Superior temporal gyrus (tissue), 1 donor: ENCODE measurements at regions not wholly inside any gene's neighbourhood (a gene's known extent, or its start where the extent isn't known, plus 50 kb on each side); places are given as distances from the start of the nearest gene placed in this dataset.

Source experiments
- DNase-seq: peaks from one replicate; pipeline ENCODE4 v3.0.0-alpha.2; 2016; ENCODE audit errors: extremely low spot score

DNA sequence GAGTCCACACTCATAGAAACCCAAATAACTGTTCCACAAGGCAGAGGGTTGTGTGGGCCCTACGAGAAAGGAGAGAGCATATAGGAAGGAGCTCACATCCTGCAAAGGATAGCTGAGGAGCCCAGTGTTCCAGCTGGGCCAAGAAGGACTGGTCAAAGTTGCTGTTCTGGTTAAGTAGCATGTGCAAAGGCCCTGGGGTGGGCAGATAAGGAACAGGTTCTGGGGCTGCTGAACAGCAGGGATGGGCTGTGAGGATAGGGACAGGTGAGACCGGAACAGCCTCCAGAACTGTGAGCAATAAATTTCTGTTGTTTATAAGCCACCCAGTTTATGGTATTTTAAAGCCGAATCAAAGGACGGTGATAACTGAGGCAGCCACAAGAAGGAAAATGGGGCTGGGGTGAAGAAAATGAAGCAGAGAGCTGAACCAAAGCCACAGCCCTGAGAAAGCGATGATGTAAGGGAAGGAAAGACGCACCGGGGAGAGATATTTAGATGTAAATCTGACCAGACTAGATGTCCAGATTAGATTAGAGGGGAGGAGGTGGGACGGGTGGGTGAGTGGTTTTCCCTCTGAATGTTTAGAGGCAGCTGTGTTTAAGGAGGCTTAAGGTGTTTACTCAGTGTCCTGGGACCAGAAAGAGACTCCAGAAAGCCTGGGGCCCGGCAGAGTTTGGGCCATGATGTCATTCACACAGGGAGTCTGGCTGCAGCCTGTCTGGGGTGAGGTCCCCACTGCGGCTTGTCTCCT is 180.8 kb upstream of the BCOR start:
- DNase-seq: no peak

DNA sequence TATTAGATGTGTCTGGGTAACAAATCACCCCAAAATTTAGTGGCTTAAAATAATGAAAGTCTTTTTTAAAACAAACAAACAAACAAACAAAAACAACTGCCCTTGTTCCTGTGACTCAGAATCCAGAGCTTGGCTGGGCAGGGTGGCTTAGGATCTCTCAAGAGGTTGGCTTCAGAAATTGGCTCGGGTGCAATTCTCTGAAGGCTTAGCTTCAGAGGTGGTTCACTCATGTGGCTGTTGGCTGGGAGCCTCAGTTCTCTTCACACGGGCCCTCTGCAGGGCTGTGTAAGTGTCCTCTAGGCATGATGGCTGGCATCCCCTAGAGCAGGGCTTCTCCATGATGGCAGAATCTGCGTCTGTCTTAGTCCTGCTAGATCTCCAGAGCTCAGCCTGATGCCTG is 179.9 kb upstream of the BCOR start:
- no peak for DNase-seq

DNA sequence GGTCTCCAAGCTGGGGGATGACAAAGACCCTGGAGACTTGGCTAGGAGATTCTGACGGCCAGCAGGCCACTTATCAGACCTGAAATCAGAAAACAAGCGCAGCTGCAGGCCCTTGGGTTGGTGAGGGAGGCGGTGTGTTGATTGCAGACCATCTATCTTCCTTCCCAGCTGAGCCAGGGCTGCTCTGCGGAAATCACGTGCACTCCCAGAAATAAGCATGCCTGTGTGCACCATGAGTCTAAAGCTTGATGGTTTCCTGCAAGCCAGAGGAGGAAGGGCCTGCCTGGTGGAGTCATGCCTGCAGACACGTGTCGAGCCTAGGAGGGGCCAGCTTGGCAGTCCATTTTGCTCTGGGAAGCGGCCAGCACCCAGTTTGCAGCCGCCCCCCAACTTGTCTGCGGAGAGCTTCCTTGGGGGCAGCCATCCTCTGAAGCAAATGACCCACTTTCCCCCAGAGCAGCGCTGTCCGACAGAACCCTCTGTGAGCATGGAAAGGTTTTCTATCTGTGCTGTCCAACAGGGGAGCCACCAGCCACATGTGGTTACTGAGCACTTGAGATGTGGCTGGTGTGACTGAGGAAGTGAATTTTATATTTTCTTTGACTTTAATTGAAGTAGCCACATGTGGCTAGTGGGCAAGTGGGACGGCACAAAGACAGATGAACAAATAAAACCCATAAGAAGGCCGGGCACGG is 175.7 kb upstream of the BCOR start:
- no peak for DNase-seq

DNA sequence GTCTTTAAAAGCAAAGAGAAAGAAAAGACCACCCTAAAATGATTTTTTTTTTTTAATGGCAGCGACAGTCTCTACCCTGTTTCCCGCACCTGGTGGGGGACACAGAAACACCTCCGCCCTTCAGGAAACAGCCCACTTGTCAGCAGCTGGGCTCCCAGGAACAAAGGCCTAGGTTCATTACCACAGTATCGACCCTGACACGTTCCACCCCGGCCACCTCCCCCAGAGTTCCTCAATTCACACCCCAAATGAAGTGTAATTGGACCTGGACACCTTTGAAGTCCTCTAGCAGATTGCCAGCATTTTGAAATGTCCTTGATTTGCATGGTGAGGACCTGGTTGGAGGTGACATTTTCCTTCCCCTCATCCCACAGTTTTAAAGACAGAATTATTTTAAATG is 175.0 kb upstream of the BCOR start:
- DNase-seq: no peak

DNA sequence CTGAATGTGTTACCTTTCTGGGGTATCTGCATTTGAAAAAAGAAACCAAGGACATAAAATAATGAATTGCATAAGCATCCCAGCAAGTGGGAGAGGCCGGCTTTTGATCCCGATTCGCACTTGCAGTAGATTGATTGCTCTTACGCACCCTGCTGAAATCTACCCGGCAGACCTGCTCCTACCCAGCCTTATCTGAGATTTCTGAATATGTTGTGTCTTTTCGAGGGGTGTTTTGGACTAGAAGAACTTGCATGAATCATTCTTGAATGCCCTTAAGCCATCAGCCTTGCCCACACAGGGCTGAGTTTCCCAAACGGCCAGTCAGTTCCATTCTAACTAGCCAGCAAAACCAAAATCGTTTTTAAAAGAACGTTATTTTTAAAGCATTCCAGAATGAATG is 174.4 kb upstream of the BCOR start:
- DNase-seq: no peak

DNA sequence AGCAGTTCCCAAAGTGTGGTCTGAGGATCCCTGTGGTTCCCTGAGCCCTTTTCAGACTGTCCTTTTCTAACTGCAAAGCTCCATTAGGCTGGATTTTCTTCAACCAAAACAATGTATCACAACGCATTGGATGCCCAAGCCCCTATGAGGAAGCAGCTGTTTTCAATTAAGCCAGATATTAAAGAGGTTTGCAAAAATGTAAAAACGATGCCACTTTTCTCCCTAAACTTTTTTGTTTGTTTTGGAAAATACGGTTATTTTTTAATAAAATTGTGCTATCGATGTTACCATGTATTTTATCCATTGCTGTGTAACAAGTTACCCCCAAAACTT is 170.4 kb upstream of the BCOR start:
- DNase-seq: no peak

DNA sequence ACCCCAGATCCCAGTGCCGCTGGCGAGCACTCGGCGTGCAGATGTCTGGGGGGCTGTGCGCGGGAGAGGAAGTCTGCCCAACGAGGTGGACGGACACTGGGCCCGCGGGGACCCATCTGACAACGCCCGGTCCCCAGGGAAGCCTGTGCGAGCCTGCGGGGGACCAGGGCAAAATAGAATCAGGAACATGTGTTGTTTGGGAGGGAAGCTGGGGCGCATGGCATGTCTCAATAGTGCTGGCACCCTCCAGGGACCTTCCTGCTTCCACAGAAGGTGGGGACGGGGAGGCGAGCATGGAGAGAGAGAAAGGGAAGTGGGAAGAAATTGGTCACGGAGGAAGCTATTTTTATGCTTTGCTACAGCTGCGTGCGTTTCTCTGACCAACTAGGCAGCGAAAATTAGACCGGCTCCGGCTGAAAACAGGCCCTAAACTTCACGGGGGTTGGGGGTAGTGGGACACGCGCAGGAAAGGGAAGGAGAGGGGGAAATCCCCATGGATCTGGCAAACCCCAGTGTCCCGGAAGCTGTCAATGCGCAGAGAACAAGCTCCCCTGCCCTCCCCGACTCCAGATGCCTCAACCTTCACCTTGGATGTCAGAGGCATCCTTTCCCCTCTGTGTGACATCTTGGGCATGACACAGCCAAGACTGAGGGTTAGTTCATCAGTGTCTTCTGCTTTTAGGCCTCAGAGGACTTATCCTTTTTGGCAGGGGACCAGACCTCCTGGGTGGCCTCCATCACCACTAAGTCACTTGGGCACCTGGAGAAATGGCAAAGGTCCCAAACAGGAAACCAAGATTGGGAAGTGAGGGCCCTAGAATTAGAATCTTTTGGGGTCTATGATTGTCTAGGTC is 169.8 kb upstream of the BCOR start:
- peak; percentile 12 for DNase-seq

DNA sequence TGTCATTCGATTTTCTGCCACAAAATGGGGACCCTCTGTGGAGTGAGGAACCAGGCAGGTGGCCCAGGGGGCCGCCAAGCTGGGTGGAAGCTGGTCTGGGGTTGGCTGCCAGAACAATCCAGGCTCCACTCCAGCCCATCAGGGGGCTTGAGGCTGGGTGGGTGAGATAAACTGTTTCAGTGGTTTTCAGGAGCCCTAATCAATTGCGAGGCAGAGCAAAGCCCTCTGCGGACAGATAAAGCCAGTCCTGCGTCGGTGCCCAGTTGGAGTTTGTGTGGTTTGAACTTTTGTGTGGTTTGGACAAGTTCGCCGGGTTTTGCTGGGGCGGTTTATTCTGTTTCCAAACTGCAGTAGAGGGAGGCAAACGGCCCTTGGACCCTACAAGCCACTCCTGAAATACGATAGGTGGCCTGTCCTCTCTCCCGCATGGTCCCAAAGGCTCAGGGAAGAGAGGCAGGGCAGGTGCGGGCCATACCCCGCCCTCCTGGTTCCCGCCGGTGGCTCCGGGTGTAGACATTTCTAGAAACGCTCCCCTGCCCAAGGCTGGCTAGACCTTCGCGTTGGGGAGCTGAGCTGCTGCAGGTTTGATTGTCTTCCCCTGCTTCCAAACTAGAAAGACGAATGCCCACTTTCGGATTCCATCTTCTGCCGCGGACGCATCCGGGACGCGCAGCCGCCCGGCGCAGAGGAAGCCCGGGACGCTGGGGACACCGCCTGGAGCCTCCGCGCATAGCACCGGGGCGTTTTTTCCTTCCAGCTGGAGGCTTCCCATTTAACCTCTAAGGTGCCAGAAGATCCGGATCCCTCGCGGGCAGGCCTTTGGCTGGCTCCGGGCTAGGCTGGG is 169.0 kb upstream of the BCOR start:
- DNase-seq: peak; percentile 68

DNA sequence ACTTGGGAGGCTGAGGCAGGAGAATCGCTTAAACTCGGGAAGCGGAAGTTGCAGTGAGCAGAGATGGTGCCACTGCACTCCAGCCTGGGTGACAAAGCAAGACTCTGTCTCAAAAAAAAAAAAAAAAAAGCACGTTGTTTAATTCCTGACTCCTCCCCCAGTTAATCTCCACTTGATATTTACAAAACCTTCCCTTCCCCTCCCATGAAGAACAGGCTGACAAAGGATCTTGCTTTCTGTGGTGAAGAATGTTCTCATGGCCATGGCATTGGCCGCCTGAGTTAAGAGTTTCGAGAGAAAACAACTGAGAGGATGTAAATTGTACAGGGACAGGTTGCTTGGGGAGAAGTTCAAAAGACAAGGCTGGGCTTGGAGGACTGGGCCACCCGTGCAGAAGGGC is 168.2 kb upstream of the BCOR start:
- no peak for DNase-seq

DNA sequence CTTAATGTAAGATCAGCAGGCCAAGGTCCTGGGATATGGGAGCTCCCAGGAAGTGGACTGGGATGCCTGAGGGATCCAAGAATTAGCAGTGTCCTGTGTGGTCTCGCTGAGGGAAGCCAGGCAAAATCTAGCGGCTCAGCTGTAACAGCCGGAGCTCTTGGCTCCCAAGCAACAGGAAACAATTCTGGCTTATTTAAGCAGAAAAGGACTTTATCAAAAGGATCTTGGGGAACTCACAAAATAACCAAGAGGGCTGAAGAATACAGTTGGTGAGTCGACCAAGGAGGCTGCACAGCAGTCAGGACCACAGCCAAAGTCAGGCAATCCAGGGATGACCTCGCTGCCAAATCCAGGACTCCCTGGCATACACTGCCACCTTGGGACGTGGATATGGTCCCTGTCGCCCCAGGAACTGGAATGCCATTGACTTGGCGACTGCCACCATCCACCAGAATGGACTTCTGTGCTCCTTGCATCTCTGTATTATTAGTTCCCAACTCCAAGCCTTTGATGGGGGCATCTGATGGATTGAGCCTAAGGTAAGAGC is 165.3 kb upstream of the BCOR start:
- DNase-seq: no peak

DNA sequence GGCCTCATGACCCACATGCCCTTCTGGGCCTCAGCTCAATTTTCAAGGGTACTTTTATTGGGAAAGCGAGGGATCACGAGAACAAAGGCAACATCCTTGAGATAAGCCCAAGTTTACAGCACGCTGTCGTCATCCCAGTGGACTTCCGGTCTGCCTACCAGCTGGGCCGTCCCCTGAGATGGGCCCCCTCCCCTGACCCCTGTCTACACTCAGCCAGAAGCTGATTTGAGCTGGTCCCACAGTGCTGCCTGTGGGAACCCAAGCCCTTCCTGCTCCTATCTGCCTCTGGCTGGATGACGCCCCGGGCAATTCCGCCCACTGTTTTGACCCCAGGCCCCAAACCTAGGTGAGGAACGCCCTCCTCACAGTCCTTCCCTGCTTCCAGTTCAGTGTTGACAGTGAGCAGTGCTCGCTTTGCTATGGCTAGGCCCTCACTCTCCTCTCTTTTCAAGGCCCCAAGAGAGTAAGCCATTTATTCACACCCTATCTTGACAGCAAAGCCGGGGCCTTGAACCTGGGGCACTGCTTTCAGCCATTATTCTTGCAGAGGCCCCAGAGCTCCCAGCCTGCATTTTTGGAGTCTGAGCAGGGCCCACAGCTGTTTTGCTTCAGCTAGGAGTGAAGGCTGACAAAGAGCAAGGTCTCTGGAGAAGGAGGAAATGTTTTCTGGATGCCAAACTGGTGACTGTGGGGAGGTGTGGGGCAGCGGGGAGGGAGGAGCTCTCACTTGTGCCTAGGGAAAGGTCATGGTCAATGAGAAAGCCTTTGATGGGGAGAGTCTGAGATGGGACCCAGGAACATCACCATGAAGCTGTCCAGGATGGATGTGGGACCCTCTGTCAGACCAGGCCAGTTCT is 164.6 kb upstream of the BCOR start:
- no peak for DNase-seq

DNA sequence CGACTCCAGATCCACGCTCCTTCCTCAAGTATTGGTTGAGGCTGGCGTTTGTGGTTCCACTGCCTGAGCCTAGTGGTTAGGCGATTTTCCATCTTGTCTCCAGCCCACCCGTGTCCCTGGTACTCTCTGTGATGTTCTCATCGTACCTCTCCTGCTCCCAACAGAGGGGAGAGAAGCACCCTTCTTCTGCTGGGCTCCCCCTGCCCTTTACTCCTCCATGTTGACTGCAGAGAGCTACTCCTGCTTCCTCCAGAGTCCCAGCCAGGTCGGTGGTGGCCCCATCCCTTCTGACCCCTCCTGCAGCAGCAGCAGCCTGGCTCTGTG is 164.0 kb upstream of the BCOR start:
- DNase-seq: no peak

DNA sequence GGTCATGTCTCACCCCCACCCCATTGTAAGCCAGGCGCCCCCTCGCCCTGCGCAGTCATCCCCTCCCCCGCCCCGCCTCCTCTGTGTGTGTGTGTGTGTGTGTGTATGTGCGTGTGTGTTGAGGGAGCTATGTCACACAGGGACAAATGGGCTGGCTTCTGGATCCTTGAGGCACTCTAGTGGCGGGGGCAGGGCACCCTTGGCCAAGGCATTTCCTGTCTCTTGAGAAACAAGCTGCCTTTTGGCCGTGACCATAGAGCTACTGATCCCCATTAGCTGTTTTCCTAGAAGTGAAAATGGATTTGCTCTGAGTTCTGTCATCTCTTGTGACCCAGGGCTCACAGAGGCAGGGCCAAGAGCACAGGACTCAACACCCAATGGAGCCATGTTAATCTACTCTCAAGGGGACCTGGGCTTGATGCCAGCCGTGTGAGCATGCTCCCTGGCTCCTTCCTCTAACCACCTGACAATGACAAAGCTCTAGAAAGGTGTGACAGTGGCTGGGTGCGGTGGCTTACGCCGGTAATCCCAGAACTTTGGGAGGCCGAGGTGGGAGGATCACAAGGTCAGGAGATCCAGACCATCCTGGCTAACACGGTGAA is 162.5 kb upstream of the BCOR start:
- no peak for DNase-seq

DNA sequence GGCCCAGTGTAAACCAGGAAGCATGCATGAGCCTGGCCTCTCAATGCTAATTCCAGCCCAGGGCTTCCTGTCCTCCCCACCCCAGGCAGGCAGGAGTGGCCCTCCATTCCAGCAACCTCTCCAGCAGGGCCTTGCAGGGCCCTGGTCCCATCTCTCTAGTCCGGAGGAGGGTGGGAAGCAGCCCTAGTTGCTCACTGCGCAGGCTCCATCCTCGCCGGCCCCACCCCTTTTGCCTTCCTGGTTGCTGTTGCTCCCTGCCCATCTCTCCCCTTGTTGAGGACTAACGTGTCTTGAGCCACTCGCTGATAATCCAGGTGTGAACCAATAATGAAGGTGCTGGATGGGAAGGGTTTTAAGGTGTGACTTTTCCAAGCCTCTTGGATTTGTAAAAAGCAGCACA is 161.2 kb upstream of the BCOR start:
- DNase-seq: no peak

DNA sequence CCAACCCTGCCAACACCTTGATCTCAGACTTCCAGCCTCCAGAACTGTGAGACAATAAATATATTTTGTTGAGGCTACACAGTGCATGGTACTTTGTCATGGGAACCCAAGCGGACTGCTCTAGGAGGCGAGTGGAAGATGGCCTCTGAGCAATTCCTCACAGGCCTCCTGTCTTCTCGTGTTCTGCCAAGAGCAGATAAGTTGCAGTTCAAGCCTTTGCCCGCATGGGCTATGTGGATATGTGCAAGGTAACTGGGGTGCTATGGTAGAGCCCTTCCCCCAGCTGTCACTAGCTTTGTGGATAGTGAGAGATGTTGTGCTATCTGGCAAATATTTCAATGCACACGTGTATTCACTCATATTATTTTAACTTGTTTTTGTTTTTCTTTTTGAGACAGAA is 156.0 kb upstream of the BCOR start:
- DNase-seq: no peak

DNA sequence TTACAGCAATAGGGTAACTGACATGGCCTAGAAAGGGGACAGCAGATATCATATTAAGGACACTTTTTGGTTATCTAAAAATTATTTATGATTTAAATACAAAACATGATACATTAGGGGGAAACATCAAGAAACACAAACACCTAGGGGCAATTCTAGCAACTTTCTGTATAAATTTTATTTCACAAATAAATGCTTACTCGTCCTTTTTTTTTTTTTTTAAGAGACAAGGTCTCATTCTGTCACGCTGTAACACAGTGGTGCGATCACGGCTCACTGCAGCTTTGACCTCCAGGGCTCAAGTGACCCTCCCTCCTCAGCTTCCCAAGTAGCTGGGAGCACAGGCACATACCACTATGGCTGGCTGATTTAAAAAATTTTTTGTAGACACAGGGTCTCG is 151.8 kb upstream of the BCOR start:
- DNase-seq: no peak

DNA sequence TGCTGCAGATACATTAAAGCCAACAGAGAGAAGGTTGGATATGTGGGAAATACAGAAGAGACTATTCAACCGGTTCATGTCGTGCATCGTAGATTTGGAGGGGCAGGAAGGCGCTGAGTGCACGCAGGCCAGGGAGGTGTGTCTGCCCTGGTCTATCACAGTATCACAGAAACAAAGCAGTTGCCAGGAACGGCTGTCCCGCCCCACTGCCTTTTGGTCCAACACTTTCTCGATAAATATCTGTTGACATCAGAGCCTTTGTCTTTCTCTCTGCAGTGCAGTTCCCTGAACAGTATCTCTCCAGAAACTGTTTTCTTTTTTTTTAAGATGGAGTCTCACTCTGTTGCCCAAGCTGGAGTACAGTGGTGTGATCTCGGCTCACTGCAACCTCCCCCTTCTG is 151.1 kb upstream of the BCOR start:
- DNase-seq: no peak

DNA sequence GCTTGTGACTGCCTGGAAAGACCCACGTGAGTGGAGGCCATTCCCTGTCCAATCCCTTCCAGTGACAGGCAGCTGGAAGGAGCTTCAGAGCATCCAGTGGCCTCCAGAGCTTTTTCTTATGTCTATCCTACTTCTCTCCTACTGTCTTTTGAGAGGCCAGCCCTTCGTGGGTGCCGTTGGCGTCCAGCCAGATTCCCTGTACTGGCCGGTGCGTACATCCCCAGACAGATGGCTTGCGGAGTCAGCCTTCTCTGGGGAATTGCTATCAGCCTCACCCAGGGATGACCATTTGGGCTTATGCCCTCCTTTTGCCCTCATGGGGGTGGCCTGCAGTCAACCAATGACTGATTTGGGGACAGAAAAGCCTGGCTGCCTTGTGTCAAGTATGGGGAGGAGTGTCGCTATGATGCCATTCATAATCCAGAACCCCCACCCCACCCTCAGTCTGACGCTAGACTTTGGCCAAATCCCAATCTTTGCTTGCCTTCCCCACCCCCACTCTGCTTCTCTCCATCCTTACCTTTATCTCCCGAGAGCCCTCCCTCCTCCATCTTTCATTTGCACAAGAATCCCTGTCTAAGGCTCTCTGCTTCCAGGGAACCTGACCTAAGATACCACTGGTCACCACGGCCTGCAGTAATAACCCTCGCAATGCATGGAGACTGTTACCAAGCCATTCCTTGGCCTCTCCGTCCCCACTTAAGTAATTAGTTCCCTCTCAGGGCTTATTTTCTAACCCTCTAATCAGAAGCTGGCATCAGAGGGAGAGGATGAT is 150.3 kb upstream of the BCOR start:
- DNase-seq: no peak

DNA sequence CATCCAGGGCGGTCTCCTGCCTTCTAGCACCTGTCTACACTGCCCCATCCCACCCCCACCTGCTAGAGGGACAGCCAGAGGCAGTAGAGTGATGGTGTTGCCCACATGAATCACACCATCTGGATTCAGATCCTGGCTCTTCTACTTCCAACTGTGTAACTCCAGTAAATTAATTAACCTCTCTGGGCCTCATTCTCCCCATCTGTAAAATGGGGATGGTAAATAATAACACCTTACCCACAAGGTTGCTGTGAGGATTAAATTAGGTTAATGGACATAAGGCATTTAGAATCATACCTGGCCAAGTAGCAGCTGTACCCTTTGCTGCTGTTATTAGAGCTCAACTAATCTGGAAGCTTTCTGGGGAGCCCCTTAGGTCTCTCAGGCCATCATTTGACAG is 149.6 kb upstream of the BCOR start:
- DNase-seq: no peak
